ENCODE measurements at regions not wholly inside any gene's neighbourhood (a gene's known extent, or its start where the extent isn't known, plus 50 kb on each side); places are given as distances from the start of the nearest gene placed in this dataset.

DNA sequence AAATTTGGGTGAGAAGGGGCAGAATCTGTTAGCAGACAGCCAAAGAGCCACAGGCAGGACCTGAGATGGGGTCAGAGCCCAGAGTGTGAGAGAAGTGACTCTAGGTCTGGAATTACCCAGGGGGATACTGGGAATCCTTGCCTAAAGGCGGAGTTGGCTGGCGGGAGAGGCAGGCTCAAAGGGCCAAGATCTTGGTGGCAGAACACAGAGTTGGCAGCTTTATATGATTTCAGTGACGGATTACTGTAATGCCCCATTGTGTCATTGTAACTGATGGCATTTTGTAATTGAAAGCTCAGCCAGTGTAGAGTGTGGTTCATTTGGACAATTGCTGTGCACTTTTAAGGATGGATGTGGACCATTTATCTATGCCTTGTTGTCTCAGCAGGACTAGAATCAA lies 77.3 kb downstream of the SMIM20 start:
- TF ChIP-seq POLR2A (IDR thresholded peaks at IDR 0.05; ENCODE audit: control extremely low read depth in 1 of 2, low read depth in 2 of 2, low read length in 2 of 2) (no peak), EGR1 (IDR thresholded peaks at IDR 0.05; ENCODE audit: borderline replicate concordance, low read depth, low read length) (no peak), POLR2AphosphoS5 (IDR thresholded peaks at IDR 0.05; ENCODE audit: low read depth, low read length) (no peak), EZH2 (IDR thresholded peaks at IDR 0.05; ENCODE audit: low read depth, low read length, severe bottlenecking) (no peak)

All from H1 (cell line).